CD4-positive, alpha-beta T cell treated with Interleukin-17A for 1 hour (primary cell): ENCODE measurements at regions not wholly inside any gene's neighbourhood (a gene's known extent, or its start where the extent isn't known, plus 50 kb on each side); places are given as distances from the start of the nearest gene placed in this dataset.
"Not testable (repeated sequence)": the region's sequence is repeated elsewhere in the genome, so short reads cannot be mapped to it uniquely, and the experiment has no call there.

Experiments
- DNase-seq: peaks from one replicate; pipeline ENCODE4 v3.0.0-alpha.2; 2020

DNA sequence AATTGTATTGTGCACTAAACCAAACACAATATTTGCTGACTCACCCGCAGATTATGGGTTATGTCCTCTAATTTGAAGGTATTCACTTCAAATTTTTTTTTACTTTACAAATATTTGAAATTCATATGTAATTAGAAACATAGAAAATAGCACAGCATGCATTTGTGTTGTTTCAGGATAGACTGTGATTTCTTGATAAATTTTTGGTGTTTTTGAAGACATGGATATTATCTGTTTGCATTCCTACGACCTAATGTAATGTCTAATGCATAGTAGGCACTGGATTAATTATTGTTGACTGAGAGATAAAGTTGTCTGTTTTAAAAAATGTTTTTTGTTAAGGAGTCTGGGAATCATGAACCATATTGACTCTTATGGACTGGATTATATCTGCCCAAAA lies 850.2 kb downstream of the BRINP3 start:
- no peak for DNase-seq

DNA sequence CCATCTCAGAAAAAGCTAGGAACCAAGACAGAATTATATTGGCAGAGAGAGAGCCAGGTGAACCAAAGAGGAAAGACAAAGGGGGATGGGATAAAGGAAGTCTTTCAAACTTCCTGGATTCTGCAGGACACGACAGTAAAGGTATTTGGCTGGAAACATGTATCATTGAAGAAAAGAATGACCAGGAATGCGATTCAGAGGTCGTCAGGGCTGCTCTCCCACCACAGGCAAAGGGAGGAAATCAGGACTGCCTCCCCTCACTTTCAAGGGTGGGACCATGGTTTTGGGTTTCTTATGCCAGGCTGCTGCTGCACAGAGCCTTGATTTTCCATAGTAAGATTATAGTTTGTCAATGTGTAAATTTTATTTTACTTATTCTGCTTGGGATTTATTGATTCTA lies 848.8 kb downstream of the BRINP3 start:
- DNase-seq, result no peak

DNA sequence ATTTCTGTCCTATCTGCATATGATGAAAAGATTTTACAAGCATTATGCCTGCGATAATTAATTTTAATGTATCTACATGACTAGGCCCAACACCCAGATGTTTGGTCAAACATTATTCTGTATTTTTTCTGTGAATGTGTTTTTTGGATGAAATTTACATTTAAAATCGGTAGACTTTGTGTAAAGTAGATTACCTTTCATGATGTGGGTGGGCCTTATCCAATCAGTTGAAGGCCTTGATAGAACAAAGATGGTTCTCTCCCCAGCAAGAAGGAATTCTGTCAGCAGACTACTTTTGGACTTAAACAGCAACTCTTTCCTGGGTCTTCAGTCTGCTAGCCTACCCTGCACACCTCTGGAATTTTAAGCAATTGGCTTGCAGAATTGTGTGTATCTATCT lies 844.0 kb downstream of the BRINP3 start:
- no peak for DNase-seq

DNA sequence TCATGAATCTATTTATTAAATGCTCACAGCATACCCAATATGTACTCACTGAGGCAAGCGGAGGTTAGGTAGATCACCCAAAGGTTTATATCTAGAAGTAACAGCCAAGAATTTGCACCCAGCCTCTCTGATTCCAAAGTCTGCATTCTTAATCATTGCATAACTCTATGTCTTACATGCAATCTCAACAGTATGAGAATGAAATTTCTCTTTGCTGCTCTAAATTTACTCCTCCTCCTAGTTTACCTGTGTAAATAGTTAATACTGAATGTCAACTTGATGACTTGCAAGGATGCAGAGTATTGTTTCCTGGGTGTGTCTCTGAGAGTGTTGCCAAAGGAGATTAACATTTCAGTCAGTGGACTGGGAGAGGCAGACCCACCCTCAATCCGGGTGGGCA lies 840.6 kb downstream of the BRINP3 start:
- DNase-seq, result no peak

DNA sequence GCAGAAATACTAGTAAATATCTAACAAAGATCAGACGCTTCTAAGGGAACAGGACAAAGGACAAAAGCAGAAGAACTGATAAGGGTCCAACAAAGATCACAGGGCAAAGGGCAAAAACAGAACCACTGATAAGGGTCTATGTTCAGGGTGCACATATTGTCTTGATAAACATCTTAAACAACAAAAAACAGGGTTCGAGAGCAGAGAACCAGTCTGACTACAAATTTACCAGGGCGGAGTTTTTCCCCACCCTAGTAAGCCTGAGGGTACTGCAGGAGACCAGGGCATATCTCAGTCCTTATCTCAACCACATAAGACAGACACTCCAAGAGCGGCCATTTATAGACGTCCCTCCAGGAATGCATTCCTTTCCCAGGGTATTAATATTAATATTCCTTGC lies 833.5 kb downstream of the BRINP3 start:
- not testable (repeated sequence) for DNase-seq

DNA sequence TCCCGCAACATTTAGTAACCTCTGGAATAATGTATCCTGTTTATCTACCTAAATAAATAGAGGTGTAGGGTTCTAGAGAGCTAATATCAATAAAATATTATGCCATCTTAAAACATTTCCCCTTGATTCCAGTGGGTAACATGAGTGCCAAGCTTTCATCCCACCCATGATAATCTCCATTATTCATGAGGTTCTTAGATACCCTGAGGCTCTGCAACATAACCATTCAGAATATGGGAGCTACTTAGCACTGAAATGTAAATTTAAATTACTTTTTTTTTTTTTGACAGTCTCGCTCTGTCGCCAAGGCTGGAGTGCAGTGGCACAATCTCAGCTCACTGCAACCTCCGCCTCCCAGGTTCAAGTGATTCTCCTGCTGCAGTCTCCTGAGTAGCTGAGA lies 832.7 kb downstream of the BRINP3 start:
- DNase-seq, result no peak

DNA sequence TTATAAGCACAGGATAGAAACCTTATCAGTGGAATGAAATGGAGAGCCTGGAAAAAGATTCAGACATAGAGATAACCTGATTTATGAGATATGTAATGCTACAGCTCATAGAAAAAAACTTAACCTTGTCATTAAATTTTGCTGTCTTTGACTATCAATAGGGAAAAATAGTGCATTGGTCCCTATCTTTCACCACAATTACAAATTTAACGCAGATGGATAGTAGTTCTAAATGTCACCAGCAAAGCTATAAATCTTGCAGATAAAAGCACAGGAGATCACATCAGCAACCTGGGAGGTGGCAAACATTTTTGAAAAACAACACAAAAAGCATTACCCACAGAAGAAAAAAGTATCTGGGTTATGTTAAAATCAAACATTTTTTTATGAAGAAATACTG lies 831.6 kb downstream of the BRINP3 start:
- DNase-seq, result no peak

DNA sequence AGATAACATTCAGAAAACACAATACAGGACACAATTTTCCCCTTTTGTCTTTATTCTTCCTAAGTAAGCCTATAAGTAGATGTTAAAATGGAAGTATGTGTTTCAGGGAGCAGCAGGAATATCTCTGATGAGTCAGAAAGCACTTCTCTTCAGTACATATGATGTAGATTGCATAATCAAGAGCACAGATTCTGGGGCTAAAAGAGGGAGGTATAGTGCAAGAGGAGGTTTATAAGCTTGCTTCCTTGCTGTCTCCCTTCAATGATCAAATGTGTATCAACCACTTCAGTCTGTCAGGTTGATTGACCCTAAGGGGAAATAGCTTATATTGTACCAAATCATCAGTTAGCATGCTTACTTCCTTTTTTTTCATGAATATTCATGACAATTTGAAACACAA lies 822.8 kb downstream of the BRINP3 start:
- DNase-seq, result no peak

DNA sequence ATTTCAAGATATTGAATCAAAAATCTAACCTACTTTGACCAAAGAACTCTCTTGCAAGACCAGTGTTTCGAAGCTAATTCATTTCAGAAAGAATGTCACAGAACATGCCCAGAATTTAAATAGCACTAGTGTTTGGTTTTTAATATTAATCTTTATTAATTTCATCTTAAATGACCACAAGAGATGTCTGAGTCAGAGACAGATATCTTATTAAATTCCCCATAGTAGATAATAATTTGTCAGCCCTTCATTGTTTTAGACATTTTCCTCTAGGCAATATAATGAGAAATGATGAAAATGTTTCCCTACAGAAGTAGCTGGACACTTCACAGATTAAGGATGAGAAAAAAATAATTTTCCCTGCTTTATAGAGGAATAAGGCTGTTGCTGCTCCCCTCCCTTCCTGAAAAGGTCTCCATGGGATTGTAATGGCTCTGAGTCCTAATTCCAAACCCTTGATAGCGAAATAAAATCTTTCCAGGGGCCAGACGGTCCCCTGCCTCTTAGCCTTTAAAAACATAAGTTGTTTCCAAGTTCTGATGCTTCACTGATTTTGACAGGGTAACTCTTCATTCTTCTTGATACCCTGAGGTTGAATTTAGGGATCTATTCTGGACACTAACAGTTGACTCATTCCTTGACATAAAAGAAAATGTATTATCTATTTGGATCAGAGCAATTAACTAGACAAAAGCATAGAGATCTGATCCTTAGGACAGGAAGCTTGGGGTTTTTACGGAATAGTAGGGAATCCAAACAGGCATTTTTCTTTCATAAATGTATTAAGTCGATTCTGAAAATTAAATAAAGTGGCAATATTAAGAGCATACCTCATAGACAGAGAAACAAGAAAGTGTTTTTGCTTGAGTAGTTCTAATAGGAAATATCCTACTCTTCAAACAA lies 820.8 kb downstream of the BRINP3 start:
- no peak for DNase-seq

DNA sequence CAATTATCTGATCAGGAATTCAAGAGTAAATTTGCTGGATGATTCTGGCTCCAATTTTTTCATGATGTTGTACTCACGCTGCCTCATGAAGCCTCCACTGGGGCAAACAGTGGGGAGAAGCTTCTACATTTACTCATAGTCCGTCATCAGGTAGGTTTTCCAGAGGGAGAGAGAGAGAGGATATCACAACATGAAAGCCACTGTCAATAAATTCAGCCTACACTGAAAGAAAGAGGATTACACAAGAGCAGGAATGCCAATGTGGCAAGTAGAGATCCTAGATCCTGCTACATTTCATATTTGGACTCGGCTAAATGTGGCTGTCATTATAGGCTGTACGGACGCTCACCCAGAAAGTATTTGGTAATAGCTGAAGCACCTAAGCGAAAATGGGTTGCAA lies 819.9 kb downstream of the BRINP3 start:
- no peak for DNase-seq

DNA sequence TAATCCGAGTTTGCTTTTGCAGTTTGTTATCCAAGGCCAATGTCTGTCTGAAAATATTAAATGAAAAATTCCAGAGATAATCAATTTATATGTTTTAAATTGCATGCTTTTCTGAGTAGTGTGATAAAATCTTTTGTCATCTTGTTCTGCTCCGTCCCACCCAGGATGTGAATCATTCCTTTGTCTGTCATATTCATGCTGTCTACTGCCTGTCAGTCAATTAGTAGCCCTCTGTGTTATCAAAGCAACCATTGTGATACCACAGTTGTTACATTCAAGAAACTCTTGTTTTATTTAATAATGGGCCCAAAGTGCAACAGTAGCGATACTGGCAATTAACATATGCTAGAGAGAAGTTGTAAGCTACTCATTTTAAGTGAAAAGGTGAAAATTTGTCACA lies 819.3 kb downstream of the BRINP3 start:
- DNase-seq, result no peak

DNA sequence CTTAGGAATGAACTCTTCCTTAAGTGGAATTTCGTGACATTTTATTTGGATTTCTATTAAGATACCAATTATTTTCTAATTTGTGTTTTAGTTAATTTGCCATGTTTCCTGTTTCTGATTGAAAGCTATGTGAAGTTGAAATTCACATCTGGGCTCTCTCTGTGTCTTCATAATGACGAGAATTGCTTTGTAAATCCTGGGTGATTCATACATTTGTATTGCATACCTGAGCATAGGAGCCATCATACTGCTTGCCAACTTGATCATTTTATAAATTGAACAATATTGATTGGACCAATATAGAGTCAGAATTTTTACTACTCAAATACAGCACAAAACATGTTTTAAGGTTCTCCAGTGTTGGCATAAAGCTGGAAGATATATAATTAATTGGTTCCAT lies 817.9 kb downstream of the BRINP3 start:
- DNase-seq, result no peak

DNA sequence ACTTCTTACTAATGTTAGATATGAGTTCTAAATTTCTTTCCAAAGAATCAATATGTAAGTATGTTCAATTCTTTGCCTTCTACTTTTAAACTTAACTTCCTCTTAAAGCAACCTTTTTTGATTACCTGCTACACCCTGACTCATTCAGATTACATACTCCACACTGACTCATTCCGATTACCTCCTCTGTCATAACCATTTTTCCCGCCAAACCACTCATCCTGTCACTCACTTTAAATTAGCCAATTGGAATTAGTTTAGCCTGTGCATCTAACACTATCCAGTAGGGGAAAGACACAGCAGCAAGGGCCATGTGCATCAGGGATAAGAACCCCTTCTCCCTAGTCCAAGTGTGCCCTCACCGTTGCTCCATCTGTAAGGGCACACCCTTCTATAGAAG lies 815.5 kb downstream of the BRINP3 start:
- DNase-seq, result no peak

DNA sequence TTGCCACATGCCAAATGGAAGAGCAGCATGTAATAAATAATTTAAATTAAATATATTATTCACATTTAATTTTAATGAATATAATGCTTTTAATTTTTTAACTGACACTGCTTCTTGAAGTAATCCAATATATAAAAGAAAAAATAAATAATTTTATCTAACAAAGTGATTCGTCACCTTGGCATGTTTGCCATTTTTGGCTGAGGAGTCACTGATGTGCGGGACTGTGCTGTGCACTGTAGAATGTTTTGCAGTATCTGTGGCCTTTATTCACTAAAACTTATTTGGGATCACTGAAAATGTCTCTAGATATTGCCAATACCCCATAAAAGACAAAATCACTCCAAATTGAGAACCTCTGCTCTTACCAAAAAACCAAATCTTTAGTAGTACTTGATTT lies 807.8 kb downstream of the BRINP3 start:
- DNase-seq, result no peak

DNA sequence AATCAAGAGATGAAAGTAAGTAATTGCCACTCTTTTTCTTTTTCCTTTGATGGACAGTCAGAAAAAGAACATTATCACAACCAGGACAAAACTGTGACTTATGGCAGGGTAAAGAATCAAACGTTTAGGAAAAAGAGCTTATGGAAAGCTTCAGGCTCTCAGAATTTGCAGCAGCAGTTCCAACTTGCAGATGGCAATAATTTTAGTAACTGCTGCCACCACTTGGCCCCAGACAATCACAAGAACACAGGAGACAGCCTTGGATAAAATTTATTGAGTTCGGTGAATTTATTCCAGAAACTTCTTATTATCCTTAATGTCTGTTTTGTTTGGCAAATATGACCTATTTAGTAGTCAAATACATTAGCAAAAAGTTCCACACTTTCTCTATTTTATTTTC lies 804.4 kb downstream of the BRINP3 start:
- no peak for DNase-seq

DNA sequence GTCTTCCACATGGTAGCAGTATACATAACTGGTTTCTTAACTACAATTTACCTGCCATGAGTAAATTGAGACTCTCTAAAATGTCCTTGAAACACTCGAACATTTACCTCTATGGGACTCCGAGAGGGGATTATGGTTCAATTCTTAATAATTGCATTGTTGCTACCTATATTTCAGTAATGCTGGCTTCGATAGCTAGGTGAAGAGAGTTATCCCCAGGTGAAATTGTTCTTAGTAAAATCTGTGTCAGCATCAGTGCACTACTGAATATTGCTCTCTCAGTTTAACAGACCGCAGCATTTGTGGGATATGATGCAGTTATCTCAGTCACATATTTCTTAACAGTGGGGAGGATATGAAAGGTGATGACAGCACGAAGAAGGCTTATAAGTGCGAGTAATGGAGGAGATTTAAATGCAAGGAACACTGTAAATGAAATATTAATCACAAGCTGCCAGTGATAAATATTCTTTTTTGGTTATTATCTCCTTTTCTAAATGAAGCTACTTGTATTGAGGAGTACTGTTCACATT lies 801.9 kb downstream of the BRINP3 start:
- DNase-seq, result no peak

DNA sequence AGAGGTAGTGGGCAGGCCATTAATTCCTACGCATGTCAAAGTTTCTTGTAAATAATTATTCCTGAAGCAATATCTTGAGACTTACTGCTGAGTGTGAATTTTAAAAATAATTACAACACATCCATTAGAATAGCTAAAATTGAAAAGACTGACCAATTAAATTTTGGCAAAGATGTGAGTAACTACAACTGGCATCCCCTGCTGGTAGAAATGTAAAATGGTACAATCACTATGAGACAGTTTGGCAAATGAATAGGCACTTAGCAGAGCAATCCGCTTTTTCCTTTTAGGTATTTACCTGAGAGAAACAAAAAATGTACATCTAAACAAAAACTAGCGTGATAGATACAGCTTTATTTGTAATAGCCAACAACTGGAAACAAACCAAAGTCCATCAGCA lies 798.9 kb downstream of the BRINP3 start:
- DNase-seq, result no peak

DNA sequence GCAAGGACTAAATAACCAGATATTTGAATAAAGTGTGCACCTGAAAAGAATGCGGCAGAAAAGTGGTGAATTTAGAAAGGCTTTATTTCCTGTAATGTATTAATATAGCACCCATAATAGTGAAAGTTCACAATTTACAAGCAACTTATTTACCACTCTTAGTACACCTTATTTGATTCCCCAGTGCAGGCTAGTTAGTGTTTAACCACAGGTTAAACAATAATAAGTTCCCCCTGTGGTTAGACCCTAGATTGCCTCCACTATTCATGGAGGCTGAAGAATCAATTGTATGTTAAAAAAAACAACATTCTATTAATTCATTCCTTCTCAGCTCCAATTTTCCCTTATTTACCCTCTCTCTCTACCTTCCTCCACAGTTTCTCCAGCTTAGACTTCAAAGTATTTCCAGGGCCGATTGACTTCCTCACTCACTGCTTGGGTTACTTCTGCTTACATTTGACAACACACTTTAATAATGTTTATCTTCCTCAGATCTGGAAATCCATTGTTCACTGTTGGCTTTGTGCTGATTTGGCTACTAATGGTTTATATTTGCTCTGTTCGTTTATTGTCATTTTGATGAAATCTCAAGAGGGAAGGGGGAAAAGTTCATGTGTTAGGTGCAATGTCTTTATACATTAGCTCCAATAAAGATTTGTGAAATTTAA lies 796.3 kb downstream of the BRINP3 start:
- DNase-seq, result no peak

DNA sequence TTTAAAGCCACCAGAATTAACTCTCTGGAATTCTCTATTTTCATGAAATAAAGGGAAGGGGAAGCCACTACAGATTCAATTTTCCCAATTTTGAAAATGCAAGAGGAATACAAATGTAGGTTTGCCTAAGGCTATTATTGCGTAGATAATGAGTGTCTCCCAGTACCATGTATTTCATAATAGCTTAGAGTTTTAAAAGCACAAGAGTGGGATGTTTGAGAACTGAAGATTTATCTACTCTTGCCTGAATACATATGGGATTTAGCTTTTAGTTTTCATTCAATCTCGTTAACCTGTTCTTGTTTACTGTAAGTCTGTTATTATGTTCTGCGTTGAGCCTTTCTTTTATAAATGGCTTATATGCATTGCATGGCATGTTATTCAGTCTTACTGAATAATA lies 795.1 kb downstream of the BRINP3 start:
- no peak for DNase-seq

DNA sequence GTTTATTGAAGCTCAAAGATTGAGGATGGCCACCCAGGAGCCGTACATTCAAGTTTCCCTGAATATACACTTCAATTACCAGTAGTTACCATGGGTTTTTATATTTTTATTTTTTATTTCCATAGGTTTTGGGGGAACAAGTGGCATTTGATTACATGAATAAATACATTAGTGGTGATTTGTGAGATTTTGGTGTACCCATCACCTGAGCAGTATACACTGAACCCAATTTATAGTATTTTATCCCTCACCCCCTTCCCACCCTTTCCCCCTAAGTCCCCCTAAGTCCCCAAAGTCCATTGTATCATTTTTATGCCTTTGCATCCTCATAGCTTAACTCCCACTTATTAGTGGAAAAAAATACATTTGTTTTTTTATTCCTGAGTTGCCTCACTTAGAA lies 791.4 kb downstream of the BRINP3 start:
- no peak for DNase-seq

DNA sequence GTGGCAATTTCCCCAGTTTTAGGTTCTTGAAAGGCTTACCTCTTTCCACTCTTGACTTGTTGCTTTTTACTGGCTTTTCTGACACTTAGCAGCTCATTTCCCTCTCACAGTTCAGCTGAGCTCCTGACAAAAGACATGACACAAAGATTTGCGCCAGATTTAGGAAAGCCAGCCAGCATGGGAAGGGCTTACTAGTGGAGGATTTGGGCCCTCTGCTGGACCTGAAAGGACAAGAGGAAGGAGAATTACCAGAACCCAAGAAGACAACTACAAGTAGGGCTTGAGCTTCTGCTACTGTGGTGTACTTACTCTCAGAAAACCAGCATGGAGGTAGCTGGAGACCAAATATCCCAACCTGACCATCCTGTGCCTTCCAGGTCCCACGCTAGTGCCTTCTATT lies 784.5 kb downstream of the BRINP3 start:
- no peak for DNase-seq

DNA sequence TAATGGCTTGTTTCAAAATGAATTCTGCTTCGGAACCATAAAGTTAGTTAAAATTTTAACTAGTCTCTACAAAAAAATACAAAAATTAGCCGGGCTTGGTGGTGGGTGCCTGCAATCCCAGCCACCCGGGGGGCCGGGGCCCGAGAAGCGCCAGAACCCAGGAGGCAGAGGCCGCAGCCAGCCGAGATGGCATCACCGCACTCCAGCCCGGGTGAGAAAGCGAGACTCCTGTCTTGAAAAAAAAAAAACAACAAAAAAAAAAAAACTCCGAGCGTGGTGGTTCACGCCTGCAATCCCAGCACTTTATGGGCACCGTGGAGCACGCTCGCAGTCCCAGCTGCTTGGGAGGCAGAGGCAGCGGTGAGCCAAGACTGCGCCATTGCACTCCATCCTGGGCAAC lies 781.4 kb downstream of the BRINP3 start:
- DNase-seq, result no peak

DNA sequence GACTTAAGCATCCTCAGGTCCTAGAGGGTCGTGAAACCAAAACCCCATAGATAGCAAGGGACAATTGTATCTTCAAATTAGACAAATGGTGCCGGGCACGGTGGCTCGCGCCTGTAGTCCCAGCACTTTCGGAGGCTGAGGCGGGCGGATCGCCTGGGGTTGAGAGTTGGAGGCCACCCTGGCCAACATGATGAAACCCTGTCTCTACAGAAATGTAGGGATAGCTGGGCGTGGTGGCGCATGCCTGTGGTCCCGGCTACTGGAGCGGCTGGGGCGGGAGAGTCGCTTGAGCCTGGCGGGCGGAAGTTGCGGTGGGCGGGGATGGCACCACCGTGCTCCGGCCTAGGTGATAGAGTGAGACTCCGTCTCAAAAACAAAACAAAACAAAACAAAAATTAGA lies 780.6 kb downstream of the BRINP3 start:
- DNase-seq, result no peak

DNA sequence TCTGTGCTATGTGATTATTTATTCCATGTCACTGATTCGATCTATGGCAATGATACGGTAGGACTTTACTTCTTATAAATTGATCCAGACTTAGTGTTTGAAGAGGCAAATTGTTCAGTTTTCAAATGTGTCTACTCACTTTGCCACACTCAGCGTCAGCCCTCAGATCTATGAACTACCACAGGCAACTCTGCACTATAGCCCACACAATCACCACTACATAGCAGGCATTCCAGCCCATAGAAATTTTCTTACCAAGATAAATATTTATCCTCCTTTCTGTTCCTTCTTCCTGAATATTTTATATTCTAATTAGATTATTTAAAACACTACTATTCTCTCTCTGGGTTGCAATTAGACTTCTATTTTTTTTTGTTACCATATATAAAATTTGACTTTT lies 776.1 kb downstream of the BRINP3 start:
- DNase-seq, result no peak
